HEK293 (cell line): ENCODE measurements at regions not wholly inside any gene's neighbourhood (a gene's known extent, or its start where the extent isn't known, plus 50 kb on each side); places are given as distances from the start of the nearest gene placed in this dataset.

Source experiments
- CTCF ChIA-PET: fragments of 350-600 bp; formaldehyde crosslinking; extraction: SDS; loops from one replicate; lab custom pipeline; 2021; ENCODE audit warnings: antibody characterized with exemption; lab: Yijun Ruan, JAX
- POLR2A ChIA-PET: fragments of 300-600 bp; formaldehyde crosslinking; extraction: SDS; loops from one replicate; lab custom pipeline; 2020; ENCODE audit warnings: antibody characterized with exemption, inconsistent platforms; lab: Yijun Ruan, JAX
- H3K27ac ChIP-seq: fragments of 200-500 bp; sonication (Bioruptor generic); 2 replicates; pipeline ENCODE4 v1.5.1; 2014; ENCODE audit warnings: low read depth, low read length, control low read depth, inconsistent platforms; ENCODE audit errors: extremely low read depth
- H3K36me3 ChIP-seq, 2 experiments: fragments of 200-500 bp in 1 of 2; sonication (Bioruptor generic) in 1 of 2; 1 replicate in 1 of 2; 2 replicates in 1 of 2; pipeline ENCODE4 v1.5.1; 2014 to 2017; ENCODE audit warnings: inconsistent platforms in 2 of 2, low read length in 2 of 2; ENCODE audit not compliant: control insufficient read depth in 2 of 2, insufficient read depth in 1 of 2
- H3K4me1 ChIP-seq: fragments of 200-500 bp; sonication (Bioruptor generic); 2 replicates; pipeline ENCODE4 v1.5.1; 2014; ENCODE audit warnings: mild to moderate bottlenecking, low read length, inconsistent platforms; ENCODE audit not compliant: control insufficient read depth, insufficient read depth
- H3K4me3 ChIP-seq: 2 replicates; pipeline ENCODE4 v1.5.1; 2011; ENCODE audit warnings: low read depth, mild to moderate bottlenecking, control low read depth, low read length, moderate library complexity
- H3K9me3 ChIP-seq: fragments of 200-500 bp; sonication (Bioruptor generic); 2 replicates; pipeline ENCODE4 v1.5.1; 2014; ENCODE audit warnings: low read depth, low read length, inconsistent platforms; ENCODE audit not compliant: control insufficient read depth, insufficient read depth
- HOXD13 ChIP-seq: sonication (generic); formaldehyde crosslinking; IDR thresholded peaks from 2 replicates; pipeline ENCODE4 v1.8.0; 2022; ENCODE audit warnings: missing genetic modification reagents, borderline replicate concordance
- KLF8 ChIP-seq: fragments of 450-650 bp; formaldehyde crosslinking; IDR thresholded peaks from 2 replicates; pipeline ENCODE4 v1.5.1; 2016; ENCODE audit warnings: missing biosample characterization, missing genetic modification characterization
- KLF9 ChIP-seq: fragments of 450-650 bp; formaldehyde crosslinking; IDR thresholded peaks from 2 replicates; pipeline ENCODE4 v1.5.1; 2016; ENCODE audit warnings: missing biosample characterization, missing genetic modification characterization, low read depth
- ZBTB17 ChIP-seq: fragments of 450-650 bp; formaldehyde crosslinking; IDR thresholded peaks from 2 replicates; pipeline ENCODE4 v1.5.1; 2016; ENCODE audit warnings: missing biosample characterization, missing genetic modification characterization
- ZBTB21 ChIP-seq: fragments of 450-650 bp; formaldehyde crosslinking; IDR thresholded peaks from 2 replicates; pipeline ENCODE4 v1.5.1; 2017; ENCODE audit warnings: missing biosample characterization, missing genetic modification characterization
- ZNF148 ChIP-seq: fragments of 450-650 bp; formaldehyde crosslinking; IDR thresholded peaks from 2 replicates; pipeline ENCODE4 v1.5.0; 2017; ENCODE audit warnings: missing biosample characterization, missing genetic modification characterization, borderline replicate concordance
- ZNF155 ChIP-seq: fragments of 450-650 bp; formaldehyde crosslinking; IDR thresholded peaks from 2 replicates; pipeline ENCODE4 v1.5.1; 2016; ENCODE audit warnings: missing biosample characterization, missing genetic modification characterization
- ZNF214 ChIP-seq: fragments of 450-650 bp; formaldehyde crosslinking; IDR thresholded peaks from 2 replicates; pipeline ENCODE4 v1.5.1; 2017; ENCODE audit warnings: missing biosample characterization, mild to moderate bottlenecking, missing genetic modification characterization, borderline replicate concordance
- ZNF302 ChIP-seq: fragments of 450-650 bp; formaldehyde crosslinking; IDR thresholded peaks from 2 replicates; pipeline ENCODE4 v1.5.1; 2016; ENCODE audit warnings: missing biosample characterization, missing genetic modification characterization, low read depth
- ZNF37A ChIP-seq: fragments of 450-650 bp; IDR thresholded peaks from 2 replicates; pipeline ENCODE4 v1.5.1; 2018; ENCODE audit warnings: missing biosample characterization, missing genetic modification characterization
- ZNF521 ChIP-seq: fragments of 450-650 bp; formaldehyde crosslinking; IDR thresholded peaks from 2 replicates; pipeline ENCODE4 v1.5.1; 2017; ENCODE audit warnings: missing biosample characterization, mild to moderate bottlenecking, missing genetic modification characterization
- ZNF549 ChIP-seq: fragments of 450-650 bp; IDR thresholded peaks from 2 replicates; pipeline ENCODE4 v1.5.1; 2018; ENCODE audit warnings: missing biosample characterization, missing genetic modification characterization, mild to moderate bottlenecking, inconsistent platforms, moderate library complexity
- ZNF585B ChIP-seq: fragments of 450-650 bp; formaldehyde crosslinking; IDR thresholded peaks from 2 replicates; pipeline ENCODE4 v1.5.1; 2016; ENCODE audit warnings: missing biosample characterization, missing genetic modification characterization
- ZNF626 ChIP-seq: fragments of 450-650 bp; sonication (Bioruptor Pico); formaldehyde crosslinking; IDR thresholded peaks from 2 replicates; pipeline ENCODE4 v1.5.1; 2018; ENCODE audit warnings: missing biosample characterization, missing genetic modification characterization, inconsistent platforms
- ZNF747 ChIP-seq: fragments of 450-650 bp; formaldehyde crosslinking; IDR thresholded peaks from 2 replicates; pipeline ENCODE4 v1.5.1; 2016; ENCODE audit warnings: missing biosample characterization, missing genetic modification characterization
- ZNF776 ChIP-seq: fragments of 450-650 bp; formaldehyde crosslinking; IDR thresholded peaks from 2 replicates; pipeline ENCODE4 v1.5.0; 2017; ENCODE audit warnings: missing biosample characterization, missing genetic modification characterization, borderline replicate concordance
- ZNF777 ChIP-seq: fragments of 450-650 bp; formaldehyde crosslinking; IDR thresholded peaks from 2 replicates; pipeline ENCODE4 v1.5.1; 2017; ENCODE audit warnings: missing biosample characterization, missing genetic modification characterization, borderline replicate concordance
- TF ChIP-seq, protein P1 (sequence below): fragments of 450-650 bp; formaldehyde crosslinking; IDR thresholded peaks from 2 replicates; pipeline ENCODE4 v1.5.1; 2016; ENCODE audit warnings: missing biosample characterization, missing genetic modification characterization
- TF ChIP-seq, protein P2 (sequence below): fragments of 450-650 bp; formaldehyde crosslinking; IDR thresholded peaks from 2 replicates; pipeline ENCODE4 v1.5.1; 2016; ENCODE audit warnings: missing biosample characterization, missing genetic modification characterization, borderline replicate concordance
- TF ChIP-seq, protein P3 (sequence below): fragments of 450-650 bp; formaldehyde crosslinking; IDR thresholded peaks from 2 replicates; pipeline ENCODE4 v1.5.1; 2016; ENCODE audit warnings: missing biosample characterization, missing genetic modification characterization
- TF ChIP-seq, protein P4 (sequence below): fragments of 450-650 bp; formaldehyde crosslinking; IDR thresholded peaks from 2 replicates; pipeline ENCODE4 v1.5.1; 2017; ENCODE audit warnings: missing biosample characterization, missing genetic modification characterization

DNA sequence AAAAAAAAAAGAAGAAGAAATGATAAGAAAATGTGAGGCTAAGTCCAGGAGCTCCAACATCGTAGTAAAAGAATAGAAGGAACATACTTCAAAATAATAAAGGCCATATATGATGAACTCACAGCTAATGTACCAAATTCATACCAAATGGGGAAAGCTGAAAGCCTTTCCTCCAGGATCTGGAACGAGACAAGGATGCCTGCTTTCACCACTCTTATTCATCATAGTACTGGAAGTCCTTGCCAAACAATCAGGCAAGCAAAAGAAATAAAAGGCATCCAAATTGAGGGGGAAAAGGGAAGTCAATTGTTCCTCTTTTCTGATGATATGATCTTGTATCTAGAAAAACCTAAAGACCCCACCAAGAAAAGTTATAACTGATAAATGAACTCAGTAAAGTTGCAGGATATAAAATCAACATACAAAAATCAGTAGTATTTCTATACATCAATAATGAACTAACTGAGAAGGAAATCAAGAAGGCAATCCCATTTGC, 170.6 kb downstream of the METTL4 start:
- H3K4me3 ChIP-seq: no peak overlapping the region
- H3K9me3 ChIP-seq: no peaks in the 10 kb centered on the region
- CTCF ChIA-PET: no interaction called here
- no peaks in the 10 kb centered on the region for H3K36me3 ChIP-seq
- no peak overlapping the region for H3K27ac ChIP-seq
- H3K4me1 ChIP-seq: no peaks in the 10 kb centered on the region; the same call in 1 of the 2 replicates
- POLR2A ChIA-PET: no interaction called here
- TF ChIP-seq, protein P1, sequence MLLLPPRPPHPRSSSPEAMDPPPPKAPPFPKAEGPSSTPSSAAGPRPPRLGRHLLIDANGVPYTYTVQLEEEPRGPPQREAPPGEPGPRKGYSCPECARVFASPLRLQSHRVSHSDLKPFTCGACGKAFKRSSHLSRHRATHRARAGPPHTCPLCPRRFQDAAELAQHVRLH (tag by site-specific recombination): no peak
- TF ChIP-seq ZNF148 (tag by site-specific recombination): no peak
- TF ChIP-seq, protein P2, sequence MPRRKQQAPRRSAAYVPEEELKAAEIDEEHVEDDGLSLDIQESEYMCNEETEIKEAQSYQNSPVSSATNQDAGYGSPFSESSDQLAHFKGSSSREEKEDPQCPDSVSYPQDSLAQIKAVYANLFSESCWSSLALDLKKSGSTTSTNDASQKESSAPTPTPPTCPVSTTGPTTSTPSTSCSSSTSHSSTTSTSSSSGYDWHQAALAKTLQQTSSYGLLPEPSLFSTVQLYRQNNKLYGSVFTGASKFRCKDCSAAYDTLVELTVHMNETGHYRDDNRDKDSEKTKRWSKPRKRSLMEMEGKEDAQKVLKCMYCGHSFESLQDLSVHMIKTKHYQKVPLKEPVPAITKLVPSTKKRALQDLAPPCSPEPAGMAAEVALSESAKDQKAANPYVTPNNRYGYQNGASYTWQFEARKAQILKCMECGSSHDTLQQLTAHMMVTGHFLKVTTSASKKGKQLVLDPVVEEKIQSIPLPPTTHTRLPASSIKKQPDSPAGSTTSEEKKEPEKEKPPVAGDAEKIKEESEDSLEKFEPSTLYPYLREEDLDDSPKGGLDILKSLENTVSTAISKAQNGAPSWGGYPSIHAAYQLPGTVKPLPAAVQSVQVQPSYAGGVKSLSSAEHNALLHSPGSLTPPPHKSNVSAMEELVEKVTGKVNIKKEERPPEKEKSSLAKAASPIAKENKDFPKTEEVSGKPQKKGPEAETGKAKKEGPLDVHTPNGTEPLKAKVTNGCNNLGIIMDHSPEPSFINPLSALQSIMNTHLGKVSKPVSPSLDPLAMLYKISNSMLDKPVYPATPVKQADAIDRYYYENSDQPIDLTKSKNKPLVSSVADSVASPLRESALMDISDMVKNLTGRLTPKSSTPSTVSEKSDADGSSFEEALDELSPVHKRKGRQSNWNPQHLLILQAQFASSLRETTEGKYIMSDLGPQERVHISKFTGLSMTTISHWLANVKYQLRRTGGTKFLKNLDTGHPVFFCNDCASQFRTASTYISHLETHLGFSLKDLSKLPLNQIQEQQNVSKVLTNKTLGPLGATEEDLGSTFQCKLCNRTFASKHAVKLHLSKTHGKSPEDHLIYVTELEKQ (tag by site-specific recombination): no peak
- no peak for TF ChIP-seq ZNF37A
- TF ChIP-seq, protein P3, sequence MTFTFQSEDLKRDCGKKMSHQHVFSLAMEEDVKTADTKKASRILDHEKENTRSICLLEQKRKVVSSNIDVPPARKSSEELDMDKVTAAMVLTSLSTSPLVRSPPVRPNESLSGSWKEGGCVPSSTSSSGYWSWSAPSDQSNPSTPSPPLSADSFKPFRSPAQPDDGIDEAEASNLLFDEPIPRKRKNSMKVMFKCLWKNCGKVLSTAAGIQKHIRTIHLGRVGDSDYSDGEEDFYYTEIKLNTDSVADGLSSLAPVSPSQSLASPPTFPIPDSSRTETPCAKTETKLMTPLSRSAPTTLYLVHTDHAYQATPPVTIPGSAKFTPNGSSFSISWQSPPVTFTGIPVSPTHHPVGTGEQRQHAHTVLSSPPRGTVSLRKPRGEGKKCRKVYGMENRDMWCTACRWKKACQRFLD (tag by site-specific recombination): no peak
- TF ChIP-seq, protein P4, sequence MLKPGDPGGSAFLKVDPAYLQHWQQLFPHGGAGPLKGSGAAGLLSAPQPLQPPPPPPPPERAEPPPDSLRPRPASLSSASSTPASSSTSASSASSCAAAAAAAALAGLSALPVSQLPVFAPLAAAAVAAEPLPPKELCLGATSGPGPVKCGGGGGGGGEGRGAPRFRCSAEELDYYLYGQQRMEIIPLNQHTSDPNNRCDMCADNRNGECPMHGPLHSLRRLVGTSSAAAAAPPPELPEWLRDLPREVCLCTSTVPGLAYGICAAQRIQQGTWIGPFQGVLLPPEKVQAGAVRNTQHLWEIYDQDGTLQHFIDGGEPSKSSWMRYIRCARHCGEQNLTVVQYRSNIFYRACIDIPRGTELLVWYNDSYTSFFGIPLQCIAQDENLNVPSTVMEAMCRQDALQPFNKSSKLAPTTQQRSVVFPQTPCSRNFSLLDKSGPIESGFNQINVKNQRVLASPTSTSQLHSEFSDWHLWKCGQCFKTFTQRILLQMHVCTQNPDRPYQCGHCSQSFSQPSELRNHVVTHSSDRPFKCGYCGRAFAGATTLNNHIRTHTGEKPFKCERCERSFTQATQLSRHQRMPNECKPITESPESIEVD (tag by site-specific recombination): no peak
- TF ChIP-seq ZNF776 (tag by site-specific recombination): no peak
- no peak for TF ChIP-seq KLF8 (tag by site-specific recombination)
- no peak for TF ChIP-seq ZNF155 (tag by site-specific recombination)
- no peak for TF ChIP-seq ZBTB17 (tag by site-specific recombination)
- no peak for TF ChIP-seq ZNF585B (tag by site-specific recombination)
- no peak for TF ChIP-seq ZNF747 (tag by site-specific recombination)
- TF ChIP-seq ZNF302 (tag by site-specific recombination): no peak
- no peak for TF ChIP-seq HOXD13 (CRISPR knock-in tag)
- TF ChIP-seq ZNF777 (tag by site-specific recombination): no peak

DNA sequence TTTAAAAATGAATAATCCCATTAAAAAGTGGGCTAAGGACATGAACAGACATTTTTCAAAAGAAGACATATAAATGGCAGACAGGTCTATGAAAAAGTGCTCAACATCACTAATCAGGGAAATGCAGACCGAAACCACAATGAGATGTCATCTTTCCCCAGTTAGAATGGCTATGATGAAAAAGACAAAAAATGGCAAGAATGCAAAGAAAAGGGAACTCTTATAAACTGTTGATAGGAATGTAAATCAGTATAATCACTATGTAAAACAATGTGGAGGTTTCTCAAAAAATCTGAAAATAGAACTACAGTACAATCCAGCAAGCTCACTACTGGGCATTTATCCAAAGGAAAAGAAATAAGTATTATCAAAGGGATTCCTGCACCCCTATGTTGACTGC, 169.2 kb downstream of the METTL4 start:
- CTCF ChIA-PET: interaction anchor here (0.6 kb wide), 1 partner anchor 148 kb away, joined by 3 read pairs; no protein-coding TSS in a partner anchor
- Histone ChIP-seq H3K4me1 (peaks cover 3% of the 10 kb centered on the region; the same call in 1 of the 2 replicates), H3K36me3 (no peaks in the 10 kb centered on the region), H3K9me3 (no peaks in the 10 kb centered on the region), H3K4me3 (no peak overlapping the region), H3K27ac (no peak overlapping the region)
- TF ChIP-seq ZNF521 (tag by site-specific recombination) (no peak), ZNF626 (tag by site-specific recombination) (no peak), ZBTB21 (tag by site-specific recombination) (no peak), ZNF214 (no peak), ZNF549 (no peak), KLF9 (no peak)
- POLR2A ChIA-PET: no interaction called here
